H1 (cell line): ENCODE measurements at regions not wholly inside any gene's neighbourhood (a gene's known extent, or its start where the extent isn't known, plus 50 kb on each side); places are given as distances from the start of the nearest gene placed in this dataset.

Experiments used
- CTCF ChIA-PET: fragments of 300-600 bp; sonication (Branson Sonifier 250); formaldehyde crosslinking; loops from one replicate; lab custom pipeline; 2021; ENCODE audit not compliant: partially characterized antibody; lab: Charles Lee
- POLR2A ChIA-PET: fragments of 300-600 bp; sonication (Branson Sonifier 250); formaldehyde crosslinking; loops from one replicate; lab custom pipeline; 2021; ENCODE audit warnings: inconsistent platforms; ENCODE audit not compliant: partially characterized antibody; lab: Charles Lee
- DNase-seq, 2 experiments: peaks; one replicate each; pipeline versions ENCODE4 v3.0.0 to v3.0.0-alpha.2; 2010 to 2022; ENCODE audit warnings: low spot score in 2 of 2, low read depth in 1 of 2, mixed read lengths in 1 of 2
- FAIRE-seq: peaks from 2 replicates; lab custom pipeline; 2011; peaks lifted over from hg19 to GRCh38; lab: Jason Lieb, UNC
- H2AFZ ChIP-seq: 2 replicates; pipeline ENCODE4 v1.8.1; 2012; ENCODE audit warnings: low read length, inconsistent platforms
- H2AK5ac ChIP-seq: 2 replicates; pipeline ENCODE4 v1.6.1; 2013; ENCODE audit warnings: low read depth, low read length
- H2BK120ac ChIP-seq: replicated peaks from 2 replicates; pipeline ENCODE3; 2013; ENCODE audit warnings: low read depth, low read length, inconsistent platforms
- H2BK12ac ChIP-seq: 2 replicates; pipeline ENCODE4 v1.6.1; 2013; ENCODE audit warnings: low read depth, low read length
- H2BK15ac ChIP-seq: 2 replicates; pipeline ENCODE4 v1.6.1; 2013; ENCODE audit warnings: low read length
- H2BK20ac ChIP-seq: 2 replicates; pipeline ENCODE4 v1.6.1; 2013; ENCODE audit warnings: low read length
- H2BK5ac ChIP-seq: 2 replicates; pipeline ENCODE4 v1.6.1; 2013; ENCODE audit warnings: low read depth, low read length
- H3K14ac ChIP-seq: 2 replicates; pipeline ENCODE4 v1.6.1; 2013; ENCODE audit warnings: inconsistent platforms; ENCODE audit not compliant: insufficient read length
- H3K18ac ChIP-seq: 2 replicates; pipeline ENCODE4 v1.6.1; 2013; ENCODE audit warnings: low read length; ENCODE audit errors: extremely low read depth
- H3K23ac ChIP-seq: 2 replicates; pipeline ENCODE4 v1.6.1; 2013; ENCODE audit warnings: inconsistent platforms; ENCODE audit not compliant: insufficient read length
- H3K23me2 ChIP-seq: 2 replicates; pipeline ENCODE4 v1.6.1; 2013; ENCODE audit warnings: low read depth, low read length
- H3K27ac ChIP-seq: 2 replicates; pipeline ENCODE4 v1.6.1; 2011; ENCODE audit warnings: low read depth, low read length, inconsistent platforms
- H3K27me3 ChIP-seq, 4 experiments: replicated peaks in 1 of 4; 1 replicate in 1 of 4; 2 replicates in 3 of 4; pipeline versions ENCODE4 v1.6.1 to v1.8.1; 2011 to 2013; ENCODE audit warnings: low read length in 3 of 4, mild to moderate bottlenecking in 3 of 4, inconsistent platforms in 2 of 4, mixed read lengths in 2 of 4, moderate library complexity in 1 of 4; ENCODE audit not compliant: control insufficient read depth in 3 of 4, insufficient read depth in 3 of 4; ENCODE audit errors: extremely low read depth in 1 of 4
- H3K36me3 ChIP-seq, 4 experiments: 2 replicates each; pipeline versions ENCODE4 v1.6.1 to v1.8.1; 2011 to 2013; ENCODE audit warnings: mild to moderate bottlenecking in 4 of 4, low read length in 3 of 4, moderate library complexity in 2 of 4, control low read depth in 1 of 4, inconsistent platforms in 1 of 4; ENCODE audit not compliant: insufficient read depth in 4 of 4, control insufficient read depth in 2 of 4
- H3K4ac ChIP-seq: replicated peaks from 2 replicates; pipeline ENCODE3; 2013; ENCODE audit warnings: low read length, low read depth, mixed read lengths, inconsistent platforms; ENCODE audit not compliant: insufficient read length
- H3K4me1 ChIP-seq, 4 experiments: replicated peaks in 1 of 4; 1 replicate in 1 of 4; 2 replicates in 3 of 4; pipeline versions ENCODE4 v1.6.1 to v1.8.1; 2011 to 2013; ENCODE audit warnings: low read length in 3 of 4, inconsistent platforms in 2 of 4, mixed read lengths in 1 of 4; ENCODE audit not compliant: insufficient read depth in 4 of 4, control insufficient read depth in 3 of 4
- H3K4me2 ChIP-seq, 2 experiments: 2 replicates each; pipeline versions ENCODE4 v1.6.1 to v1.8.1; 2011 to 2013; ENCODE audit warnings: low read depth in 2 of 2, low read length in 2 of 2, control low read depth in 1 of 2, inconsistent platforms in 1 of 2, mild to moderate bottlenecking in 1 of 2; ENCODE audit not compliant: insufficient read depth in 1 of 2
- H3K4me3 ChIP-seq, 4 experiments: fragments of 200-600, 300-600 bp in 1 of 4; sonication (generic), shearing (Covaris generic), sonication (Bioruptor Twin) in 1 of 4; 2 replicates each; pipeline versions ENCODE4 v1.5.1 to v1.8.1; 2011 to 2016; ENCODE audit warnings: low read length in 4 of 4, low read depth in 3 of 4, control low read depth in 2 of 4, inconsistent platforms in 2 of 4, mild to moderate bottlenecking in 2 of 4, mixed read lengths in 1 of 4, moderate library complexity in 1 of 4; ENCODE audit not compliant: insufficient read depth in 2 of 4; ENCODE audit errors: extremely low read depth in 1 of 4
- H3K56ac ChIP-seq: replicated peaks from 2 replicates; pipeline ENCODE3; 2013; ENCODE audit warnings: low read depth, mild to moderate bottlenecking, mixed read lengths, low read length, inconsistent platforms; ENCODE audit not compliant: insufficient read length
- H3K79me1 ChIP-seq: 2 replicates; pipeline ENCODE4 v1.6.1; 2013; ENCODE audit warnings: low read depth, low read length, control low read depth
- H3K79me2 ChIP-seq, 2 experiments: 2 replicates each; pipeline versions ENCODE4 v1.6.1 to v1.8.1; 2012 to 2013; ENCODE audit warnings: low read length in 2 of 2, mild to moderate bottlenecking in 2 of 2, inconsistent platforms in 1 of 2; ENCODE audit not compliant: insufficient read depth in 2 of 2, control insufficient read depth in 1 of 2
- H3K9ac ChIP-seq, 4 experiments: replicated peaks in 1 of 4; 1 replicate in 1 of 4; 2 replicates in 3 of 4; pipeline versions ENCODE4 v1.6.1 to v1.8.1; 2011 to 2013; ENCODE audit warnings: low read depth in 3 of 4, low read length in 3 of 4, control low read depth in 2 of 4, mild to moderate bottlenecking in 2 of 4, moderate library complexity in 2 of 4, inconsistent platforms in 1 of 4; ENCODE audit errors: extremely low read depth in 1 of 4
- H3K9me3 ChIP-seq, 2 experiments: 2 replicates each; pipeline versions ENCODE4 v1.6.1 to v1.8.1; 2012 to 2013; ENCODE audit warnings: mild to moderate bottlenecking in 2 of 2, moderate library complexity in 2 of 2, control low read depth in 1 of 2, inconsistent platforms in 1 of 2, low read depth in 1 of 2, low read length in 1 of 2, mixed read lengths in 1 of 2; ENCODE audit not compliant: insufficient read depth in 2 of 2
- H4K20me1 ChIP-seq, 2 experiments: replicated peaks in 1 of 2; 2 replicates each; pipeline versions ENCODE3 to v1.8.1; 2011 to 2013; ENCODE audit warnings: inconsistent platforms in 2 of 2, low read length in 2 of 2, mild to moderate bottlenecking in 1 of 2; ENCODE audit not compliant: insufficient read depth in 2 of 2, control insufficient read depth in 1 of 2
- H4K5ac ChIP-seq: 2 replicates; pipeline ENCODE4 v1.6.1; 2013; ENCODE audit warnings: low read length, low read depth, mixed read lengths, inconsistent platforms; ENCODE audit not compliant: insufficient read length
- H4K8ac ChIP-seq: 2 replicates; pipeline ENCODE4 v1.8.0; 2013; ENCODE audit warnings: mild to moderate bottlenecking, moderate library complexity, low read length, inconsistent platforms; ENCODE audit not compliant: insufficient read depth; ENCODE audit errors: extremely low read depth
- H4K91ac ChIP-seq: replicated peaks from 2 replicates; pipeline ENCODE3; 2013; ENCODE audit warnings: low read length, mixed read lengths, inconsistent platforms; ENCODE audit not compliant: insufficient read length
- ASH2L ChIP-seq: fragments of 200-600, 300-600 bp; sonication (generic); IDR thresholded peaks from one replicate; pipeline ENCODE4 v1.7.1; 2017; ENCODE audit warnings: low read length
- BACH1 ChIP-seq: IDR thresholded peaks from 2 replicates; pipeline ENCODE4 v1.6.1; 2012; ENCODE audit warnings: low read length, improper control_type of control experiment
- BRCA1 ChIP-seq: IDR thresholded peaks from 2 replicates; pipeline ENCODE4 v1.6.1; 2012; ENCODE audit warnings: low read depth, low read length, improper control_type of control experiment
- CBX5 ChIP-seq: fragments of 300-800, 300-1000 bp; sonication (generic); IDR thresholded peaks from 2 replicates; pipeline ENCODE4 v1.7.1; 2016; ENCODE audit warnings: antibody characterized with exemption, low read length, low read depth
- EGR1 ChIP-seq: IDR thresholded peaks from 2 replicates; pipeline ENCODE4 v1.6.1; 2011; ENCODE audit warnings: low read depth, low read length, borderline replicate concordance
- GABPA ChIP-seq: IDR thresholded peaks from 2 replicates; pipeline ENCODE4 v1.6.1; 2011; ENCODE audit warnings: mild to moderate bottlenecking, low read length, moderate library complexity, borderline replicate concordance; ENCODE audit not compliant: insufficient read depth
- GTF2F1 ChIP-seq: IDR thresholded peaks from 2 replicates; pipeline ENCODE4 v1.6.1; 2012; ENCODE audit warnings: low read depth, low read length, improper control_type of control experiment, borderline replicate concordance
- KDM1A ChIP-seq: fragments of 200-600, 300-600 bp; sonication (generic); IDR thresholded peaks from 2 replicates; pipeline ENCODE4 v1.7.1; 2016; ENCODE audit warnings: mild to moderate bottlenecking, low read length, borderline replicate concordance
- POLR2A ChIP-seq, 2 experiments: IDR thresholded peaks; 1 replicate in 1 of 2; 2 replicates in 1 of 2; pipeline ENCODE4 v1.6.1; 2011; ENCODE audit warnings: low read depth in 2 of 2, low read length in 2 of 2, mild to moderate bottlenecking in 2 of 2; ENCODE audit errors: control extremely low read depth in 1 of 2
- RAD21 ChIP-seq, 2 experiments: IDR thresholded peaks in 1 of 2; conservative IDR thresholded peaks in 1 of 2; 2 replicates each; pipeline ENCODE4 v1.6.1; 2011; ENCODE audit warnings: low read depth in 2 of 2, low read length in 2 of 2, improper control_type of control experiment in 1 of 2, inconsistent platforms in 1 of 2, mild to moderate bottlenecking in 1 of 2, moderate library complexity in 1 of 2
- RFX5 ChIP-seq: IDR thresholded peaks from 2 replicates; pipeline ENCODE4 v1.6.1; 2011; ENCODE audit warnings: low read depth, low read length, improper control_type of control experiment, borderline replicate concordance
- SIRT6 ChIP-seq: IDR thresholded peaks from one replicate; pipeline ENCODE4 v1.7.1; 2012; ENCODE audit warnings: low read length, inconsistent platforms
- SRF ChIP-seq: IDR thresholded peaks from 2 replicates; pipeline ENCODE4 v1.6.1; 2011; ENCODE audit warnings: mild to moderate bottlenecking, low read depth, low read length, moderate library complexity
- TCF12 ChIP-seq: IDR thresholded peaks from 2 replicates; pipeline ENCODE4 v1.6.1; 2011; ENCODE audit warnings: low read depth, mild to moderate bottlenecking, low read length
- WGBS, 2 experiments: shearing (Covaris generic) in 1 of 2; methylation state at CpG; one replicate each; pipeline versions ENCODE4 v1.1.6 to v1.1.7; 2013 to 2015; ENCODE audit warnings: low lambda C conversion rate in 2 of 2, mixed read lengths in 2 of 2, inconsistent platforms in 1 of 2, low coverage in 1 of 2, missing lambda C conversion rate in 1 of 2; ENCODE audit not compliant: insufficient replicate concordance in 2 of 2, insufficient coverage in 1 of 2, insufficient read length in 1 of 2; ENCODE audit errors: extremely low coverage in 1 of 2, missing lambda C conversion rate in 1 of 2; 5-methylcytosine and 5-hydroxymethylcytosine counted together
- TF ChIP-seq, protein P1 (sequence below): IDR thresholded peaks from 2 replicates; pipeline ENCODE4 v1.6.1; 2012; ENCODE audit warnings: low read length, inconsistent platforms

DNA sequence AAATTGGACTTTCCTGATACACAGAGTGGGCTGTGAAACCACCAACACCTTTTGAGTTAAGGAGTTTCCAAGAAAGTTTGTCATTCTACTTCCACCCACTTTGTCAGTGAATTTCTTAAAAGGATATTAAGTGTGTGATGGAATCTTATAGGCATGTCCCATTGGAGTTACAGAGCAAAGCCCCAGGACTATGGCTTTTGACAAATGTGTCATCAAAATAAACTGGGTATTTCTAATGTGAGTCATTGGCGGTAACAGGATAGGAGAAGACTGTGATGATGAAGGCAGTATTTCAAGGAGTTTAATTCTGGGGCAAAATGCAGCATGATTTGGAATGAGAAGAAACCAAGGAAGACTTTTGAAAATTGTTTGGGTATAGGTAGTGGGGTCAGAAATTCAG is 1013.8 kb upstream of the EEF2KMT start:
- Histone ChIP-seq H3K14ac (no peak overlapping the region), H3K27me3 (no peaks in the 10 kb centered on the region), H3K4me1 (peaks cover 0 to 9% (median 3%) of the 10 kb centered on the region in 4 experiments; a peak in 2 of 7 replicates), H4K91ac (no peak overlapping the region), H3K9me3 (no peaks in the 10 kb centered on the region), H2BK15ac (no peak overlapping the region), H3K23me2 (no peaks in the 10 kb centered on the region; the same call in 1 of the 2 replicates), H2BK5ac (no peak overlapping the region), H3K9ac (no peak overlapping the region), H3K36me3 (no peaks in the 10 kb centered on the region), H3K4me2 (no peak overlapping the region), H3K79me2 (no peaks in the 10 kb centered on the region), H3K27ac (no peak overlapping the region), H4K5ac (no peak overlapping the region), H4K20me1 (no peaks in the 10 kb centered on the region), H3K4ac (no peak overlapping the region), H3K4me3 (no peak overlapping the region), H3K56ac (no peak overlapping the region), H4K8ac (no peak overlapping the region), H2BK12ac (no peak overlapping the region), H3K79me1 (no peaks in the 10 kb centered on the region), H2BK120ac (no peak overlapping the region), H2AFZ (no peak overlapping the region), H2AK5ac (no peak overlapping the region), H3K18ac (no peak overlapping the region), H3K23ac (no peak overlapping the region), H2BK20ac (no peak overlapping the region)
- CTCF ChIA-PET = no interaction called here
- no peak for FAIRE-seq
- POLR2A ChIA-PET = no interaction called here
- no peak for DNase-seq
- WGBS, 2 experiments = 88% methylated on average over 1 of the region's 1 CpG; no CpG with 5 or more reads in 1 of the 2 experiments
- TF ChIP-seq KDM1A = no peak
- TF ChIP-seq CBX5 = no peak
- no peak for TF ChIP-seq TCF12
- TF ChIP-seq EGR1 = no peak
- TF ChIP-seq SIRT6 = no peak
- TF ChIP-seq GABPA = no peak
- no peak for TF ChIP-seq POLR2A (IDR thresholded peaks at IDR 0.05; ENCODE audit: control extremely low read depth in 1 of 2, low read depth in 2 of 2, low read length in 2 of 2)
- no peak for TF ChIP-seq RAD21 (IDR thresholded peaks at IDR 0.05 in 1 of 2, conservative IDR thresholded peaks at IDR 0.05 in 1 of 2; ENCODE audit: low read depth in 2 of 2, low read length in 2 of 2)
- TF ChIP-seq GTF2F1 = no peak
- no peak for TF ChIP-seq BRCA1
- no peak for TF ChIP-seq BACH1
- TF ChIP-seq SRF = no peak
- no peak for TF ChIP-seq ASH2L
- TF ChIP-seq, protein P1, sequence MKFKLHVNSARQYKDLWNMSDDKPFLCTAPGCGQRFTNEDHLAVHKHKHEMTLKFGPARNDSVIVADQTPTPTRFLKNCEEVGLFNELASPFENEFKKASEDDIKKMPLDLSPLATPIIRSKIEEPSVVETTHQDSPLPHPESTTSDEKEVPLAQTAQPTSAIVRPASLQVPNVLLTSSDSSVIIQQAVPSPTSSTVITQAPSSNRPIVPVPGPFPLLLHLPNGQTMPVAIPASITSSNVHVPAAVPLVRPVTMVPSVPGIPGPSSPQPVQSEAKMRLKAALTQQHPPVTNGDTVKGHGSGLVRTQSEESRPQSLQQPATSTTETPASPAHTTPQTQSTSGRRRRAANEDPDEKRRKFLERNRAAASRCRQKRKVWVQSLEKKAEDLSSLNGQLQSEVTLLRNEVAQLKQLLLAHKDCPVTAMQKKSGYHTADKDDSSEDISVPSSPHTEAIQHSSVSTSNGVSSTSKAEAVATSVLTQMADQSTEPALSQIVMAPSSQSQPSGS = no peak
- no peak for TF ChIP-seq RFX5
